ENCODE measurements at regions not wholly inside any gene's neighbourhood (a gene's known extent, or its start where the extent isn't known, plus 50 kb on each side); places are given as distances from the start of the nearest gene placed in this dataset.
"Not testable (repeated sequence)": the region's sequence is repeated elsewhere in the genome, so short reads cannot be mapped to it uniquely, and the experiment has no call there.

DNA sequence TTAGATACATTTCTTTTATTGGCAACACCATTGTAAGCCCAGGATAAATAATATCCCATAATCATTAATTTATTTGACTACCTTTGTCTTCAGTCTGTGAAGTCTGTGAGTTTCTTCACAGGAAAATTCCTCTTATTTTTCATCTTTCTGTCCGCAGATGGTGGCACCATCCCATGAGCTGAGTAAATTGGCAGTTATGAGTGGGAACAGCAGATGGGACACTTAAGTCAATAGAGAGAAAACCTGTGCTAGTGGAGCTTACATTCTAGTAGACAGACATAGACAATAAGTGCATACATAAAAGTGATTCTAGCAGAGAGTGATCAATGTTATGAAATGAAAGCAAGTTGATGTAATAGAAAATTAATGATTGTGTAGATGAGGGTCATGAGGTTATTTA lies 638.2 kb upstream of the MIR17HG start:
- POLR2A ChIA-PET, result no interaction called here
- no peaks in the 10 kb centered on the region for H3K36me3 Mint-ChIP-seq
- H3K27me3 Mint-ChIP-seq, result no peaks in the 10 kb centered on the region
- no peak overlapping the region for H3K4me3 Mint-ChIP-seq
- no peaks in the 10 kb centered on the region for H3K4me1 Mint-ChIP-seq
- peaks cover 3% of the 10 kb centered on the region for H3K9me3 Mint-ChIP-seq
- ATAC-seq (ENCODE audit: low read depth) (no peak), DNase-seq (no peak)
- no peak overlapping the region for H3K27ac Mint-ChIP-seq

DNA sequence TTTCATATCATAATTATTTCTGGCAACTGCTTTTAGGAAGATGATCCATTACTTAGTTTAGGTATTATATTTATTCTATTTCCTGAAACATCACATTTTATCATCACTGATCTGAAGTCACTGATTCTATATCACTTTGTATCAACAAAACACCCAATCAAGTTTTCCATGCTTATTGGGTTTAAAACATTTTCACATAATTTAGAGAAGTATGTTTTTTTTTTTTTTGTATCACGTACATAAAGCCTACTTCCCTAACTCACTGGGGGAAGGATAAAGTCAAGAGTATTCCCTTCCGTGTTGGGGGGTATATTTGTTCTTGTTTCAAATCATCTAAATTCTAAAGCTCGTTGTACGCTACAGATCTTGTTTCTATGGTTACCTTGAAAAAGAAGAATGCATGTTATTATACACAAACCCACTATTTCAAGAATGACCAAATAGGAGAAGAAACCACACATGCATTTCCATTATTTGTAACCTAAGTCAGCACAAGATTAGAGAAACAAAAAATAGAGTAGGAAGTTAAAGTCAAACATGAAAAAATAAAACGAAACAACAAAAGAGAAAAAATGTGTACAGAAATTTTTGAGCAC lies 637.2 kb upstream of the MIR17HG start:
- Mint-ChIP-seq H3K4me3 (no peak overlapping the region), H3K4me1 (no peaks in the 10 kb centered on the region), H3K9me3 (peaks cover 3% of the 10 kb centered on the region), H3K27me3 (no peaks in the 10 kb centered on the region), H3K36me3 (no peaks in the 10 kb centered on the region), H3K27ac (no peak overlapping the region)
- POLR2A ChIA-PET, result no interaction called here
- DNase-seq (no peak), ATAC-seq (ENCODE audit: low read depth) (no peak)

DNA sequence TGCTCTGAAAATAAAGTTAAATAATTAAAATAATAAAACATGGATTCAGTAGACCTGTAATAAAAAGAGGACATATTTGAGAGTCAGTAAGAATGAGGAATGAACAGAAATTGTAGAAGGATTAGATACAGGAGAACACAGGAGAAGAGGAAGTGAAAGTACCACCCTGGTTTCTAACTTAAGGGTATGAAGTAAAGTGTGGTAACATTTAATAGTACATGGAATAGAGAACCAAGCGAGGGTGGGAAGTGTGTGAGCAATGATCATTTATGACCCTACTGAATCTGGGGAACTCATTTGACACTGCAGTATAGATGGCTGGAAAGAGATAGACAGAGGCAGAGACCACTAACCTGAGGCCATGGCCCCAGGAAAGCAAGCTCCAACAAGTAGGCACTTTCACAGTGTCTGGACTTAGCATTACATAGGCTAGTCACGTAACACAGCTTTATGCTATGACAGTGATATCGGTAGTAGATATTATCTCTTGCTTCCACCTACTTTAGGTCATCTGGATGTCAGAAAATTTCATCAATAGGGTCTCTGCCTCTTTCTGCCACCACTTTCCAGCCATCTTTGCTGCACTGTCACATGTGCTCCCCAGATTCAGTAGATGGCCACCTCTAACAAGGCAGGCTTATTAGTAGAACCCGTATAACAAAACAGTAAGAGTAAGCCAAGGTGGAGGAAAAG lies 633.9 kb upstream of the MIR17HG start:
- no peaks in the 10 kb centered on the region for H3K27me3 Mint-ChIP-seq
- POLR2A ChIA-PET, result no interaction called here
- H3K4me3 Mint-ChIP-seq, result no peak overlapping the region
- ATAC-seq (ENCODE audit: low read depth) (no peak), DNase-seq (no peak)
- no peaks in the 10 kb centered on the region for H3K4me1 Mint-ChIP-seq
- no peaks in the 10 kb centered on the region for H3K36me3 Mint-ChIP-seq
- no peak overlapping the region for H3K27ac Mint-ChIP-seq
- H3K9me3 Mint-ChIP-seq, result peaks cover 2% of the 10 kb centered on the region

DNA sequence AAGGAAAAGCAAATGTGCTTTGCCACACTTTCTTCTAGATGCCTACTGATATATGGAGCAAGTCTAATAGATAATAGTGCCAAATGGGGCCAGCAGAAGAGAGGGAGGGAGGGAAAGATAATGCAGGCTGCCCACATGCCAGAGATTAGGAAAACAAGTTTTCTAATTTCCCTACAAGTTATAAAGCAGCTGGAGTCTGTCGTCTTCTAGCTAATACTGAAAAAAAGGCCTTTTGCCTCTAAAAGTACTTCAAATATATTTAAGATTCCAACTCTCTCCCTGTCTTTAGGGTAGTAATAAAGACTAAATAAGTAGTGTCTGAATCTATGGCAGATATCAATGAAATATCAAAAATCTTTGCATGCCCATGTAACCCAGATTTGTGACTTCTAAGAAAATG lies 632.0 kb upstream of the MIR17HG start:
- Mint-ChIP-seq H3K4me3 (no peak overlapping the region), H3K27me3 (no peaks in the 10 kb centered on the region), H3K36me3 (no peaks in the 10 kb centered on the region), H3K9me3 (peaks cover 3% of the 10 kb centered on the region), H3K4me1 (no peaks in the 10 kb centered on the region), H3K27ac (no peak overlapping the region)
- ATAC-seq (ENCODE audit: low read depth) (no peak), DNase-seq (no peak)
- POLR2A ChIA-PET, result no interaction called here

DNA sequence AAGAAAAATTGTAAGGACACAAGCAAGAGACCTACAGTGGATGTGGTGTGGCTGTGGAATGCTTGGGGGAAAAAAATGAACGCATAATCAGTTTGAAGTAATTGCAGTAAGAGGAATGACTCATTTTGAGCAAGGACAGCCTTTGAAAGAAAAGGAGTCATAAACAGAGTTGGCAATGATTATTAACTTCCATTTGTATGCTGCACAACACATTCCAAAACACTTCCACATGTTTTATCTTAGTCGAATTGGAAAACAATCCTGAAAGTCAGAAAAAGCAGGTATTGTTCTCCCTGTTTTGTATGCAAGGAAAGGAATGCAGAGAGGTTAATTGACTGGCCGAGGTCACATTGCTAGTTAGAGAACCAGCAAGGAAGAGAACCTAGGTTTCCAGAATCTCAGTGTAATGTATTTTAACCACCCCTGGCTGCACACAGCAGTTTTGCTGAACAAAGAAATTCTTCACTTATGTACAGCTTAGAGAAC lies 630.0 kb upstream of the MIR17HG start:
- Mint-ChIP-seq H3K4me1 (no peaks in the 10 kb centered on the region), H3K27me3 (no peaks in the 10 kb centered on the region), H3K9me3 (peaks cover 3% of the 10 kb centered on the region), H3K4me3 (no peak overlapping the region), H3K36me3 (no peaks in the 10 kb centered on the region), H3K27ac (no peak overlapping the region)
- no peak for DNase-seq
- POLR2A ChIA-PET, result no interaction called here
- ATAC-seq (ENCODE audit: low read depth), result no peak

DNA sequence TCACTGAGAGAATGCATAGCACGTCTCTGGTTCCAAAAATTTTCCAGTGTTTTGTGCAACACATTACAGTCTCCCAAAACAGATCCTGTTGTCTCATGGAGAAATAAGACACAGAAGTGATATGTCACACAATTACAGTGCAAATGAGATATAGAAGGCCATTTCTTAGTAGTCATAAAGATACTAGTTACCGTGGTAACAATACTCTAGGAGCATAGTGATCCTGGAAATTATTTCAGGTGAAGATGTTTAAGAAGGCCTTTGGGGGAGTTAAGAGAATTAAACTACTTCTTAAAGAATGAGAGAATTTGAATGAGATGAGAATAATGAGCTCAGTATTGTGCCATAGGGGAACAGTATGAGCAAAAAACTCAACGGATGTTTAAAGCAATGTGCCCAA lies 628.0 kb upstream of the MIR17HG start:
- no peak for ATAC-seq (ENCODE audit: low read depth)
- no peak overlapping the region for H3K27ac Mint-ChIP-seq
- H3K4me1 Mint-ChIP-seq, result no peaks in the 10 kb centered on the region

DNA sequence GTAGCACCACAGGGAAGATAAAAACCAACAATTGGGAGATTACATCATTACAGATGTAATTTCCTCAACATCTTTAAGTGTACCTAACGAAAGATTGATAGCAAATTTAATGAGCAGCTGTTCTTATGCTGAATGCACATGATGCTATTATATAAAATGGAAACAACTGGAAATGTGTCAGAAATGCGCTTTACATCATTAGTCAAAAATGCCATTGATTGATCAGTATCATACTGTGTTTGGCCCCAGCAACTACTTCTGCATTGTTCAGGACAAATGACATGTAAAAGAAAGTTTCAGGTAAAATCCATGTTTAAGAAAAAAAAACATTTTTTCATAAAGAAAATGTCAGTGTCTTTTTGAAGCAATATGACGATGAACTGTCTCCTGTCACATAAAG lies 625.5 kb upstream of the MIR17HG start:
- no peaks in the 10 kb centered on the region for H3K4me1 Mint-ChIP-seq
- no peak for DNase-seq
- POLR2A ChIA-PET, result no interaction called here
- H3K27me3 Mint-ChIP-seq, result no peaks in the 10 kb centered on the region
- H3K4me3 Mint-ChIP-seq, result no peak overlapping the region
- no peak overlapping the region for H3K27ac Mint-ChIP-seq
- no peaks in the 10 kb centered on the region for H3K36me3 Mint-ChIP-seq
- H3K9me3 Mint-ChIP-seq, result peaks cover 5% of the 10 kb centered on the region
- no peak for ATAC-seq (ENCODE audit: low read depth)

More for the DNA sequence above, 628.0 kb upstream of the MIR17HG start:
- Mint-ChIP-seq H3K4me3 (no peak overlapping the region), H3K27me3 (no peaks in the 10 kb centered on the region), H3K36me3 (no peaks in the 10 kb centered on the region), H3K9me3 (peaks cover 3% of the 10 kb centered on the region)
- POLR2A ChIA-PET, result no interaction called here
- no peak for DNase-seq

DNA sequence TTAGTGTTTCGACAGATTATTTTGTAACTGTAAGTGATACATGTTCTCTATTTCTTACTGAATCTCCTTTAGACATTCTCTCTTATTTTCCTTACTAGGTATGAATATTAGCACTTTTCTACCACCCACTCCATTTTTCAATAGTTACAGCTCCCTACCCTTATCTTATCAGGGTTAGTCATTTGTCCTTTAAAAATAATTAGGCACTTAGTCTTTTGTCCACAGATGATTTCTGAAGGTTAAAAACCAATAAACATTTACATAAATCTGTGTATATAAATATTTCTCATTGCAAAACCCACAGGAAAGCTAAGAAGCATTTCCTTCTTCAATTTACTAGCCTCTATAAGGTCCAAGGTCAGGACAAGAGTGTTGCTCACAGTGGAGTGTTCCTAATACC lies 624.1 kb upstream of the MIR17HG start:
- H3K9me3 Mint-ChIP-seq, result peaks cover 5% of the 10 kb centered on the region
- no peaks in the 10 kb centered on the region for H3K27me3 Mint-ChIP-seq
- no peak for DNase-seq
- H3K36me3 Mint-ChIP-seq, result no peaks in the 10 kb centered on the region
- ATAC-seq (ENCODE audit: low read depth), result no peak
- H3K4me1 Mint-ChIP-seq, result no peaks in the 10 kb centered on the region
- H3K4me3 Mint-ChIP-seq, result no peak overlapping the region
- POLR2A ChIA-PET, result no interaction called here
- H3K27ac Mint-ChIP-seq, result no peak overlapping the region

DNA sequence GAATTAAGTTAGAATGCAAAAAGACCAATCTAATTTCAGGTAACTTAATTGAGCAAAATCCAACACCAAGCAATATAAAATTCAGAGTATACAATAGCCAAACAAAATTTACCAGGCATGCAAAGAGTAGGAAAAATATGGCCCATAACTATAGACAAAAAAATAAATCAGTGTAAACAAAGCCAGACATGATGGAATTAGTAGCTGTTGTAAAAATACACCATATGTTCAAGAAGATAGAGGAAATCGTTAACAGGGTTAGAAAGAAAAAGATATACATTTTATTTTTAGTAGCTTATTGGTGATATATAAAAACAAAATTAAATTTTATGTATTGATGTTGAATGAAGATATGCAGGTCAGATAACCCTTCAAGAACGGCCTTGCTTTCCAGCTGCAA lies 621.1 kb upstream of the MIR17HG start:
- H3K36me3 Mint-ChIP-seq, result no peaks in the 10 kb centered on the region
- no peaks in the 10 kb centered on the region for H3K27me3 Mint-ChIP-seq
- POLR2A ChIA-PET, result no interaction called here
- no peak overlapping the region for H3K27ac Mint-ChIP-seq
- H3K9me3 Mint-ChIP-seq, result peaks cover 5% of the 10 kb centered on the region
- H3K4me3 Mint-ChIP-seq, result no peak overlapping the region
- DNase-seq (no peak), ATAC-seq (ENCODE audit: low read depth) (no peak)
- H3K4me1 Mint-ChIP-seq, result no peaks in the 10 kb centered on the region

DNA sequence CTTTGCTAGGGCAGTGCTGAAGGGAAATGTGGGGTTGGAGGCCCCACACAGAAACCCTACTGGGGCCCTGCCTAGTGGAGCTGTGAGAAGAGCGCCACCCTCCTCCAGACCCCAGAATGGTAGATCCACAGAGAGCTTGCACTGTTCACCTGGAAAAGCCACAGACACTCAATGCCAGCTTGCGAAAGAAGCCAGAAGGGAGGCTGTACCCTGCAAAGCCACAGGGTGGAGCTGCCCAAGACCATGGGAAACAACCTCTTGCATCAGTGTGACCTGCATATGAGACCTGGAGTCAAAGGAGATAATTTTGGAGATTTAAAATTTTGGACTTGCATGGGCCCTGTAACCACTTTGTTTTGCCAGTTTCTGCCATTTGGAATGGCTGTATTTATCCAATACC lies 615.4 kb upstream of the MIR17HG start:
- no peak overlapping the region for H3K27ac Mint-ChIP-seq
- POLR2A ChIA-PET, result no interaction called here
- DNase-seq (no peak), ATAC-seq (ENCODE audit: low read depth) (no peak)
- H3K36me3 Mint-ChIP-seq, result no peaks in the 10 kb centered on the region
- H3K27me3 Mint-ChIP-seq, result no peaks in the 10 kb centered on the region
- no peaks in the 10 kb centered on the region for H3K4me1 Mint-ChIP-seq
- peaks cover 8% of the 10 kb centered on the region for H3K9me3 Mint-ChIP-seq
- H3K4me3 Mint-ChIP-seq, result no peak overlapping the region

DNA sequence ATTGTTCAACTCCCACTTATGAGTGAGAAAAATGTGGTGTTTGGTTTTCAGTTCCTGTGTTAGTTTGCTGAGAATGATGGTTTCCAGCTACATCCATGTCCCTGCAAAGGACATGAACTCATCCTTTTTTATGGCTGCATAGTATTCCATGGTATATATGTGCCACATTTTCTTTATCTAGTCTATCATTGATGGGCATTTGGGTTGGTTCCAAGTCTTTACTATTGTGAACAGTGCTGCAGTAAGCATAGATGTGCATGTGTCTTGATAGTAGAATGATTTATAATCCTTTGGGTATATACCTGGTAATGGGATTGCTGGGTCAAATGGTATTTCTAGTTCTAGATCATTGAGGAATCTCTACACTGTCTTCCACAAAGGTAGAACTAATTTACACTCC lies 613.0 kb upstream of the MIR17HG start:
- H3K4me1 Mint-ChIP-seq; H3K9me3 Mint-ChIP-seq; H3K27ac Mint-ChIP-seq; H3K4me3 Mint-ChIP-seq; H3K36me3 Mint-ChIP-seq; POLR2A ChIA-PET; H3K27me3 Mint-ChIP-seq; ATAC-seq (ENCODE audit: low read depth); DNase-seq: not testable (repeated sequence)

DNA sequence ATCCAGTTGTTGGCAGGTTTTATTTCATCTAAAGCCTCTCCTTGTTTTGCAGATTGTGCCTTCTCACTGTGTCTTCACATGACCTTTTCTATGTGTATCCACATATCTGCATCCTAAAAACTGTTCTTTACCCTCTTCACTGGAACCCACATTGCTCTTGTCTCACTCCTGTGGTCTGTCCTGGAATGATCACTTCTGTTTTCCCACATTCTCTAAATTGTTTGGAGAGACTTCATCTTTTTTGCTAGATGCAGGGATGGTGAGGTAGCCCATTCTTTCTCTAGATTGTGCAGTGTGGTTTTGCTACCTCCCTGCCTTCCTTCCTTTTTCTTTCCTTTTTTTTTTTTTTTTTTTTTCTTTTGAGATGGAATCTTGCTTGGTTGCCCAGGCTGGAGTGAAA lies 608.6 kb upstream of the MIR17HG start:
- POLR2A ChIA-PET, result no interaction called here
- H3K9me3 Mint-ChIP-seq, result peaks cover 7% of the 10 kb centered on the region
- no peak for DNase-seq
- no peaks in the 10 kb centered on the region for H3K36me3 Mint-ChIP-seq
- H3K4me3 Mint-ChIP-seq, result no peak overlapping the region
- no peak overlapping the region for H3K27ac Mint-ChIP-seq
- H3K27me3 Mint-ChIP-seq, result no peaks in the 10 kb centered on the region
- H3K4me1 Mint-ChIP-seq, result no peaks in the 10 kb centered on the region
- no peak for ATAC-seq (ENCODE audit: low read depth)

DNA sequence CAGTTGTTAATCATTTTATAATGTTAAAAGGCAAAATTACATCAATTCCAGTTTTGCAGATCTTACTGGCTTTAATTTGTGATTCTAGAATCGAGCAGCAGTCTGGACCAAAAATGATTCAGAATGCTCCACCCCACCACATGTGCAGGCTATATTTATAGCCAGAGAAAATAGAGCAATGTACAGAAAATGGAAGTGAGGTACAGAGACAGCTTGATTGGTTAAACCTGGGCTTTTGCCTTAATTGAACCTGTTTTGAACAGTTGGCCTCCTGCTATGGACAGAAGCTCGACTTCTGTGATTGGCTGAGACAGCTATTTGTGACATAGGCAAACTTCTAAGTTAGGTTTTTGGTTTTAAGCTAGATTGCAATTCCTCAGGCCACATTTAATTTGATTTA lies 607.4 kb upstream of the MIR17HG start:
- DNase-seq, result no peak
- no peaks in the 10 kb centered on the region for H3K27me3 Mint-ChIP-seq
- no peaks in the 10 kb centered on the region for H3K36me3 Mint-ChIP-seq
- no peak for ATAC-seq (ENCODE audit: low read depth)
- POLR2A ChIA-PET, result no interaction called here
- H3K27ac Mint-ChIP-seq, result no peak overlapping the region
- no peaks in the 10 kb centered on the region for H3K4me1 Mint-ChIP-seq
- H3K4me3 Mint-ChIP-seq, result no peak overlapping the region
- peaks cover 7% of the 10 kb centered on the region for H3K9me3 Mint-ChIP-seq

DNA sequence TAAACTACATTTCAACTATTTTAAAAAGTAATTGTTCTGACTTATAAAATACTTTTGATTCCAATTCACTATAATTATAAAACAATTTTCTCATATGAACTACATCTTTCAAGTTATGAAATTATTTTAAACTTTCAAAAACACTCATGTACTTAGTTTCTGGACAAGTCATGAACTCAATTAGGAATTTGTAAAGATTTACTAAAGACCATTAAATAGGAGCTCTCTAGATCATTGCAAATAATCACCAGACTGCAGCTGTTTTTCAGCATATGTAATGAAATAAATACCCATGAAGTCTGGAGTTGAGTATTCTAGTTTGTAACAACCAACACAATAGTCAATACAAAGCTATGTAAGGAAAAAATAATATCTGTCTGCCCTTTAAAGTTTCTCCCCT lies 605.1 kb upstream of the MIR17HG start:
- no peaks in the 10 kb centered on the region for H3K4me1 Mint-ChIP-seq
- no peaks in the 10 kb centered on the region for H3K27me3 Mint-ChIP-seq
- no peak overlapping the region for H3K27ac Mint-ChIP-seq
- H3K9me3 Mint-ChIP-seq, result peaks cover 5% of the 10 kb centered on the region
- no peak for ATAC-seq (ENCODE audit: low read depth)
- DNase-seq, result no peak
- no peaks in the 10 kb centered on the region for H3K36me3 Mint-ChIP-seq
- POLR2A ChIA-PET, result no interaction called here
- no peak overlapping the region for H3K4me3 Mint-ChIP-seq
